ENCODE measurements at regions not wholly inside any gene's neighbourhood (a gene's known extent, or its start where the extent isn't known, plus 50 kb on each side); places are given as distances from the start of the nearest gene placed in this dataset.

- TF ChIP-seq CTCF (IDR thresholded peaks at IDR 0.05; ENCODE audit: poor library complexity) (no peak), EZH2phosphoT487 (IDR thresholded peaks at IDR 0.05; ENCODE audit: low read depth, severe bottlenecking, unreplicated experiment) (no peak)
Measured at GRCh38 chr1:167161242-167161641, 59.4 kb upstream of the POU2F1 start.

All from hepatocyte (in vitro differentiated cells).